Medulla oblongata (tissue), 1 donor: ENCODE measurements at regions not wholly inside any gene's neighbourhood (a gene's known extent, or its start where the extent isn't known, plus 50 kb on each side); places are given as distances from the start of the nearest gene placed in this dataset.

Source experiments
- DNase-seq: peaks from one replicate; pipeline ENCODE4 v3.0.0-alpha.2; 2015; ENCODE audit errors: extremely low spot score

- no peak for DNase-seq
Measured at GRCh38 chr10:118537623-118538022, 57.8 kb downstream of the PRLHR start.

GRCh38 chr10:118534136-118534535 lies 61.3 kb downstream of the PRLHR start:
- DNase-seq, result no peak

GRCh38 chr10:118531105-118531852 lies 64.2 kb downstream of the PRLHR start:
- peak; percentile 23 for DNase-seq

GRCh38 chr10:118528426-118528825 lies 67.0 kb downstream of the PRLHR start:
- no peak for DNase-seq

GRCh38 chr10:118523775-118524174 lies 71.7 kb downstream of the PRLHR start:
- DNase-seq, result no peak

GRCh38 chr10:118522791-118523498 lies 72.5 kb downstream of the PRLHR start:
- DNase-seq, result no peak

DNA sequence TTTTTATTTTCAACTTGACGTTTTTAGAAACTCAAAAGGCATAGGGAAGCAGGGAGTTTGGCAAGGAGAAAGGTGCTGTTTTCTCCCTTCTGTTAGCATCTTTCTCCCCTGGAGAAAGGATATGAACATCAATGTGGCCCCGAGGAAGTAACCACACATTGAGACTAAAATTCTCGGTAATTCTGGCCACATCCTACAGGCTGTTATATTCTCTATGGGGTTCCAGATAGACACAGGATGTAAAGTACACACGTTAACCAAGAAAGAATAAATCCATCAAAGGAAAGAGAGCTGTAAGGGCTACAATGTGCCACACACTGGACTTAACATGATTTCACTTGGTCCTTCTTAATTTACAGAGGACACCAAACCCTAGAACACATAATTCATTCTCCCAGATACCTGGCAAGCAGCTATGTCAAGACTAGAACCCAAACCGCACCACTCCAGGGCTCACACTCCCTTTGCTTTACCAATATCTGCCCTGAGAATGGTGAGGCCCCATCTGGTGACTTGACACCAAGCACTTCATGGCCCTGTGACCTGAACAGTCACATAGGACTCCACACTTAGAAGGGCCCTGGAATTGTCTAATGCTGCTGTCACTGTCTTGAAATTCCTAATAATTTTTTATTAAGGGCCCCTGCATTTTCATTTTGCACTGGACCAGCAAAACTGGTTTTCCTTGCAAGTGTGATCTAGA lies 73.9 kb downstream of the PRLHR start:
- DNase-seq, result no peak

GRCh38 chr10:118520116-118520742 lies 75.2 kb downstream of the PRLHR start:
- no peak for DNase-seq

DNA sequence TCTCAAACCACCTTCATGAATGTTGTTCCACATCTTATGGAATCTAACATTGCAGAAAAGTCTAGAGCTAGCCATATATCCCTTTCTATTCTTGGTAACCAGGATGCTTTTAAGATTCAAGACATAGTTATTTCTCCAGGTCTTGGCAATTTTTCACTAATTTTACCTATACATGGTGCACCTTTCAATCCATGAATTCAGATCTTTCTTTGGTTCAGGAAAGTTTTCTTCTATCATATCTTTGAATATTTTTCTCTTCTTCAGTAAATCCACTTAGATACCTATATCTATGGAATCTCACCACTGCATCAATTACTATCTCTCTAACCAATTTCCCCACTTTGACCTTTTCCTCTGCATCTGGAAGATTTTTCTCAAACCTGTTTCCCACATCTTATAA lies 77.4 kb downstream of the PRLHR start:
- DNase-seq, result no peak

GRCh38 chr10:118516716-118517115 lies 78.7 kb downstream of the PRLHR start:
- DNase-seq, result no peak

DNA sequence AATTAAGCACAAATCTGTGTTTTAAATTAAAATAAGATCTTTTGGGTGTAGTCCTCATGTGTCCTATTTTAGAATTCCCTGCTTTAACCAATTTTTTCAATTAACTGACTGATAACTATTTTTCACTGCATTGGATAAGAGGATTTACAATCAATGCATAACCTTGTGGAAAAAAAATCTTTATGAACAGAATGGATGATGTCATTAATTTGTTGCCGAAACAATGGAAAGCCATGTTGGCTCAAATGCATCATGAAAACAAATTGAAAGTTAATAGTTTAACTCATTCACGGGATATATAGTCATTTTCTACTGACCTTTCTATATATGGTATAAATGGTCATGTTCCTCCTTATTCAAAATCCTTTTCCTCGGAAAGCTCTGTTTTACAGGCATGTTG lies 82.3 kb downstream of the PRLHR start:
- no peak for DNase-seq

- no peak for DNase-seq
Measured at GRCh38 chr10:118511711-118512110, 83.7 kb downstream of the PRLHR start.

- no peak for DNase-seq
Measured at GRCh38 chr10:118508863-118509262, 86.6 kb downstream of the PRLHR start.

GRCh38 chr10:118508355-118508754 lies 87.1 kb downstream of the PRLHR start:
- DNase-seq, result no peak

DNA sequence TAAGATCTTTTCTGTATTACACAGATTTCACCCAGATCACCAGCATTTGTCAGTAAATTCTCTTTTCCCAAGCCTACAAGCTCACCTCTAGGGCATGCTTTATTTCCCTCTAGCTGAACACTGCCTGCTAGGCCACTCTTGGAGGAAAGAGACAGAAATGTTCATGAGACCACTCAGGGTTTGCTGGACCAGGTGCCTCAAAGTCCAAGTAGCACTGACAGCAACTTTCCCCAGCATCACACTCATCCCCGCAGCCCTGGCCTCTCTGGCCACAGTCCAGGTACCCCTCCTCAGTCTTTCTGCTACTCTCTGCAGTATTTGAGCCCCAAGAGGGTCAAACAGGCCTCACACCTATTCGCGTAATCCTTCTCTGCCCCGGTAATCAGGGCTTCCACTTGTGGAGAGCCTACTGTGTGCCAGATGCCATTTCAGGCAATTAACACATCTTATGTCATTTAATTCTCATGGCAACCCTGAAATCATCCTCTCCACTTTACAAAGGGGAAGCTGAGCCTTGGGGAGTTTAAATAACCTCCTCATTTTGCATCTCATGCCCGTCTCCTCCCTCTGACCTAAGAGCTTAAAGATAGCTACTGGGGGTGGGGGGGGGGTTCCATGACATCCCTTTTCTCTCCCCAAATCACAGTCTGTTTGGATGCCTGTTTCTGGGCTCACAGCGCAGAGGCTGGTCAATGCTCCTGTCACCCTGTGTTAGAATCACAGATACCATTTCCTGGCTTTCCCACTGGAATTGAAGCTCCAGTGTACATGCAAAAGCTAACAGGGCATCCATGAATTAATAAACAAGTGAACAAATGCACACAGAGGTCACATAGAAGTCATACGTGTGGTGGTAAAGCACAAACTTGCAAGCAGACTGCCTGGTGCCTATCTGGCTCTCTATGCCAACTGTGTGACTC lies 88.5 kb downstream of the PRLHR start:
- no peak for DNase-seq

DNA sequence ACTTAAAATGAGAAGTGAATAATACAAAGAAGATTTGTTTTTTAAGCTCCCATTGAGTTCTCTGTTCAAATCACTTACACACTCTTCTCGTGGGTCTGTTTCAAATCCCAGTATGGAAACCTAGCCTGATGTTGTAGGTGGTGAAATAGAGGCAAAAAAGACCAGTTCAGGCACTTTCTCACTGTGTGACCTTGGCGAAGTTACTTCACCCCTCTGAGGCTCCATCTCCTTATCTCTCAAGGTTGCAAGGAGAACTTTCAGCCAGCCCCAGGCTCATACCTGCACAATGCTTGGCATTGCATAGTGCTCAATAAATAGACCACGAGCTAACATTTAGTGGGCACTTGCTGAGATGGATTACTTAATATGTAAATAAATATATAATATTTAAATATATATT lies 90.1 kb downstream of the PRLHR start:
- no peak for DNase-seq

DNA sequence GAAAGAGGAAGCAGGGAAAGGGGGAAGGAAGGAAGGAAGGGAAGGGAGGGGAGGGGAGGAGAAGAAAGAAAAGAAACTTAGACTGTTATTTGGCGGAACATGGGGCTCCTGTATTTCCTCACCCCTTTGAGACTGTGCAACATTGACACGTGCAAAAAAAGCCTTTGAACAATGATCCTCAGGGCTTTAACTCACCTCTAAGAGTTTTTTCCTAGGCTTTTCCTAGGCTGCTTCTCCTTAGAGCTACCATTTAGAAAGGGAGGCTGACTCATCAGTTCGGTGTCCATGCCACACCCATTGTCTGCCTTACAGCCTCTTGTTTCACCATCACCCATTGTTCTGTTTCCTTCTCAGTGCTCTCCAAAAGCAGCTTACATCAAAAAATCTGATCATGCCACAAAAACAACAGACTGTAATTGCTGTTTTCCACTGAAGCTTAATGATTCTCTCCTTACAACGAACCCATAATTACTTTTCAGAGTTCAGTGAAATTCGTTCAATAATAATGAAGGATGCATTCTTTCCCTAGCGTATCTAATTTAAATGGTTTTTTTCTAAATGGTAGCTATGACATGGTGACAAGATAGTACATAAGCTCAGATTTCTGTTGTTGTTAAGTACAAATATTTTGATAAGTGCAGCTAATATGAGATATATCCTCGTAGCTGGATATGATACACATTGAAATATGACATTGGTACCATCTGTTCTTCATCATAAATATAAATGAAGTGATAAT lies 90.8 kb downstream of the PRLHR start:
- no peak for DNase-seq

DNA sequence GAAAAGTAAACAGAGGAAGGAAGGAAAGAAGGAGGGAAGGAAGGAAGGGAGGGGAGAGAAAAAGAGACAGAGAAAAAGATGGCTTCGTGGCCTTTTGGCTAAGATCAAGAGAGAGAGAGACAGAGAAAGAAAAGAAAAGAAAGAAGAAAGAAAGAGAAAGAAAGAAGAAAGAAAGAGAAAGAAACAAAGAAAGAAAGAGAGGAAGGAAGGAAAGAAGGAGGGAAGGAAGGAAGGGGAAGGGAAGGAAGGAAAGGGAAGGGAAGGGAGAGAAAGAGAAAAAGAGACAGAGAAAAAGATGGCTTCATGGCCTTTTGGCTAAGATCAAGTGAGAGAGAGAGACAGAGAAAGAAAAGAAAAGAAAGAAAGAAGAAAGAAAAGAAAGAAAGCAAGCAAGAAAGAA lies 91.4 kb downstream of the PRLHR start:
- no peak for DNase-seq

- no peak for DNase-seq
Measured at GRCh38 chr10:118503192-118503591, 92.3 kb downstream of the PRLHR start.

DNA sequence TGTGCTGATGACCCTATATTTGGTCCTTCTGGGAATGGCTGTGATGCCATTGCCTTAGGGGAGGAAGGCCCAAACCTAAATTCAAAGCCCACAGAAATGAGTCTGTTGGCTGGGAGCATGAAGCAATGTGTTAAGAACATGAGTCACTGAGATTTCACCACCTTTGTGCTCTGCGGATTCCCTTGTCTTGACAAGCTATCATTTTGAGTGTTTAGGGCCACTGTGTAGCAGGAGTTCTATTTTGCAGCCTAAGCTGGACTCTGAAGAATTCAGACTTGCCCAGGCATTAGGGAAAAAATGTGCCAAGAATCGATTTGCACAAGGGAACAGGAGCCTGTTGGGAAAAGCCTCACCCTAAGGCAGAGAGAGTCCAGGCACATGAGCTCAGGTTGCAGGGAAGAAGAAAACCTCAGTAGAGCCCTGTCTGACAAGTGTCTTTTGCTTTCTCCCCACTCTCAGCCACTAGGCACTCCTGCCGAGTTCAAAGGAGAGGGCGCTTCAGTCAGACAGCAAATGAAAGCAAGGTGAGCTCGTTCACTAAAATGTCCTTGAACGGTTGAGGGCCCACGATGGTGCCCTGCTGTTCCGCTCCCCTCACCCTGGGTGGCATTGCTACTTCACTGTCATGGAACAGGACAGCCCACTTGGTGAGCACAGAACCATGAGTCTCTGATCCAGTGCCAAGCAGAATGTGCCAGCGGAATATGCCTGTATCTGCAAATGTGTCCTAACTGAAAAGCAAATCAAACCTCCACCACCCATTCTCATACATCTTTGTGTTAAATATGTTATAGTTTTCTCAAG lies 93.6 kb downstream of the PRLHR start:
- no peak for DNase-seq
